Smooth muscle cell of the brain vasculature (primary cell): ENCODE measurements at regions not wholly inside any gene's neighbourhood (a gene's known extent, or its start where the extent isn't known, plus 50 kb on each side); places are given as distances from the start of the nearest gene placed in this dataset.
"Not testable (repeated sequence)": the region's sequence is repeated elsewhere in the genome, so short reads cannot be mapped to it uniquely, and the experiment has no call there.

Experiments
- DNase-seq: peaks from one replicate; pipeline ENCODE4 v3.0.0-alpha.2; 2012; ENCODE audit warnings: low read depth, low spot score

DNA sequence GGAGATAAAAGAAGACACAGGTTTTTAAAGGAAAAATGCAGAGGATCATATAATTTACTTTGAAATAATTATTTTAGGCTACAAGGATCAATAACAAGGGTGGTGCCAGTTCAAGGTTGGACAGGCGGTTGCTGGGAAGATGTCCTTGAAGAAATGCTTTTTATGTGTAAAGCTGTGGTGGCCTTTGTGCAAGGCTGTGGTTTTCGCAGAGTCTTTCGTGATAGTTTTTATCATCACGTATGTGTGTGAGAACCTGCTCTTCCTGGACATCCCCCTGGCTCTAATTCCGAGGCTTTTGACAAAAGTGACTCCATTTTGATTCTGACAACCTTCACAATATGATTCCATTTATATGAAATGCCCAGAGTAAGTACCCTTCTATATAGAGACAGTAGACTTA is 85.8 kb upstream of the COG2 start:
- no peak for DNase-seq

- DNase-seq: no peak
Measured at GRCh38 chr1:230555814-230556213, 86.5 kb upstream of the COG2 start.

DNA sequence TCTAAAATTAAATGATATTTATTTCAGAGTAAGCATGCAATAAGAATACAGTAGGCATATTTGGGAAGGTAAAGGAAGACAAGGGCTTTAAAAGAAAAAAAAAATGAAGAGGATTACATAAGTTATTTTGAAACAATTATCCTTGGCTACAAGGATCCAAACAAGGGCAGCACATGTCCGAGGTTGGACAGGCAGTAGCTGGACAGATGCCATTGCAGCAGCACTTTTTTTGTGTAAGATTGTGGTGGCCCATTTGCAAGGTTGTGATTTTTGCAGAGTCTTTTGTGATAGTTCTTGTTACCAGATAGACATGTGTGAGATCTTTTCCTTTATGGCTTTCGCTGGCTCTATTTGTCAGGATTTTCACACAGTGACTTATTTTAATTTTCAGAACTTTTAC is 89.4 kb upstream of the COG2 start:
- no peak for DNase-seq

DNA sequence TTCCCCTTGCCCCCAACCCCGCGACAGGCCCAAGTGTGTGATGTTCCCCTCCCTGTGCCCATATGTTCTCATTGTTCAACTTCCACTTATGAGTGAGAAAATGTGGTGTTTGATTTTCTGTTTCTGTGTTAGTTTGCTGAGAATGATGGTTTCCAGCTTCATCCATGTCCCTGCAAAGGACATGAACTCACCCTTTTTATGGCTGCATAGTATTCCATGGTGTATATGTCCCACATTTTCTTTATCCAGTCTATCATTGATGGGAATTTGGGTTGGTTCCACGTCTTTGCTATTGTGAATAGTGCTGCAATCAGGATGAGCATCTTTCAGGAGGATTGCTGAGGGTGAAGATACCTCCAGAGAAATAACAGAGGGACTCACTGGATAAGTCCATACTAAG is 91.3 kb upstream of the COG2 start:
- DNase-seq: not testable (repeated sequence)

- DNase-seq: no peak
Measured at GRCh38 chr1:230550428-230550827, 91.9 kb upstream of the COG2 start.

DNA sequence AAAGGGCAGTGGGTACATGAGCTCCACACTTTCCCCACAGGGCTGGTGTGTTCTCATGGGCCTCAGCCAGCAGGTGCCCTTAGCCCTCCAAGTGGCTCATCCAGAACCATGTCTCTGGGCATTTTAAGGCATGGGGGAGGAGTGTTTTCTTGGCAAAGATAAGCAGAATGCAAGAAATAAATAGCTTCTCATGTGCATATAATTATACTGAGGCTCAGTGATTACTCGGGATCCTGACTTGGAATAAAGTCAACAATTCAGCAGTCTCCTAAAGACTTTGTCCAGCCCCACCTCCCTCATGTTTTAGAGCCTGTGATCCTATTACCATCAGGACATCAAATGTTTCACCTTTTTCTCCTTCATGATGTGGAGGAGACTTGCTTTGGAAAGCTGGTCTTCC is 92.7 kb upstream of the COG2 start:
- no peak for DNase-seq

- DNase-seq: no peak
Measured at GRCh38 chr1:230548997-230549396, 93.3 kb upstream of the COG2 start.

GRCh38 chr1:230548357-230548756 is 93.9 kb upstream of the COG2 start:
- no peak for DNase-seq

DNA sequence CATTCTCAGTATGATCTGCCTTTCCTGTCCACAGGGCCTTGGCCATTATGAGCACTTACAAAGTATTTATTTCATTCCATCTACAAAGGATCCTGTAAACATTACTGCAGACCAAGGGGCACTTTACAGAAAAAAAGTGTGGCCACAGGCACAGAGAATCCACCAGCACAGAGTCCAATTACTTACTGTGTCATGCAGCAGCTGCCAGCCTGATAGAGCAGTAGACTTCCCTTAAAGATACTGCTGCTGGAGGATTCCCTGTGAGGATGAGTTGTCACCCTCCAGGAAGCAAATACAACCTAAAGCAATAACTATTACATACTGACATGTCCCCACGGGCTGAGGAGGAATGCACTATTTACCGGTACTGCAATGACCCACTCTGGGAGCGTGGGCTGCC is 97.1 kb upstream of the COG2 start:
- DNase-seq: no peak

- DNase-seq: no peak
Measured at GRCh38 chr1:230544758-230545157, 97.5 kb upstream of the COG2 start.

DNA sequence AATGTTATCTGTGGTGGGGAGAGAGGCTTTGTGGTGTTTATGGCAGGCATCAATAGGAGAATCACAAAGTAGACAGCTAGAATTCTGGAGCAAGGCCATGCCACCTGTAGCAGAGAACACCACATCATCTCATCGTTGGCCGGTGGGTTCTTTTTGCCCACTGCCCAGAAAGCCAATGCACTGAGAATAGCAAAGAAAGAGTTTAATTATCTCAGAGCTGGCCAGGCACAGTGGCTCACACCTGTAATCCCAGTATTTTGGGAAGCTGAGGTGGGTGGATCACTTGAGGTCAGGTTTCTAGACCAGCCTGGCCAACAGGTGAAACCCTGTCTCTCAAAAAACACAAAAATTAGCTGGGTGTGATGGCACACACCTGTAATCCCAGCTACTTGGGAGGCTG is 99.2 kb upstream of the COG2 start:
- DNase-seq: no peak

GRCh38 chr1:230542681-230543080 is 99.6 kb upstream of the COG2 start:
- no peak for DNase-seq

DNA sequence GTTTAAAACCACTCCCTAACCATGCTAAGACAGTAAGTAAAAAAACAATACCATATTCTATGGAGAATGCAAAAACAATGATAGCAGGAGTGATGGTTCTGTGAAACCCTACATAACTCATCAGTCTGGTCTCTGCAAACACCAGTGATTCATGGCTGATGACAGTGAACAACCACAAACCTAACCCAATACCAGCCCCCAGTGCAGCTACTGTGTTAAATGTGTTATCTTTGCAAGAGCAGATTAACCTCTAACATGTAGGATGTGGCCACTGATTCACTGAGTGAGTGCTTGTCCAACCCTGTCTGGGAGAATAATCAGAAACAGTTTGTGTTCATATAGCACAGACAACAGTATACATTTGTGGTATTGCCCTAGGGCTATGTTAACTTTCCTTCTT is 100.2 kb upstream of the COG2 start:
- DNase-seq: no peak

DNA sequence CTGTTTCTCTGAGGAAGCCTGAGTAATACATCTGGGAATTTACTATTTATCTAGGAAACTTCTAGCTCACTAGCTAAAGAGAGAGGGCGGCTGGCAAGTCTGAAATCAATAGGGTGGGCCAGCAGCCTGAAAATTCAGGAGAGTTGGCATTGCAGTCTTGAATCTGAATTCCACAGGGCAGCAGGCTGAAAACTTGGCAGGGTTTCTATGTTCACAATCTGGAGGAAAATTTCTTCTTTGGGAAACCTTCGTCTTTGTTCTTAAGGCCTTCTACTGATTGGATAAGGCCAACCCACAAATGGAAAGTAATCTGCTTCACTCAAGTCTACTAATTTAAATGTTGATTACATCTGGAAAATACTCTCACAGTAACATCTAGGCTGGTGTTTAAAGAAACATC is 101.0 kb upstream of the COG2 start:
- DNase-seq: no peak

GRCh38 chr1:230540421-230541155 is 101.7 kb upstream of the COG2 start:
- DNase-seq: no peak

DNA sequence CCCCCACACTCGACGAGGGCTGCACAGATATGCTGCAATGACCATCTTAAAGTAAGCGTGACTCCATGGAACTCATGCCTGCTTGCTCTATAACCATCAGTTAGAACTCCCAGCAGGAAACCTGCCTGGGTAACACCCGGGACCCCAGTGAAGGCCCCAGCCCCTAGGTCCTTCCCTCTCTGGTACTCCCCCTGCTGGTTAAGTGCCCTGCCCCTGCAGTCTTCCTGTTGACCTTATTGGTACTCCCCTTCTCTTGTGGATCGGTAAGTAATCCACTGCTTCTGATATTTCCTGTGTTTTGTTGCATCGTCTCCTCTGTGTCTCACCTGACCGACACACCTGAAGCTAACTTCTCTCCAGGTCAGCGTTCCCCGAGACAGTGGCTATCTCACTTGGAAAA is 104.8 kb upstream of the COG2 start:
- no peak for DNase-seq

GRCh38 chr1:230536641-230537155 is 105.6 kb upstream of the COG2 start:
- DNase-seq: no peak

- DNase-seq: no peak
Measured at GRCh38 chr1:230534224-230534623, 108.1 kb upstream of the COG2 start.

DNA sequence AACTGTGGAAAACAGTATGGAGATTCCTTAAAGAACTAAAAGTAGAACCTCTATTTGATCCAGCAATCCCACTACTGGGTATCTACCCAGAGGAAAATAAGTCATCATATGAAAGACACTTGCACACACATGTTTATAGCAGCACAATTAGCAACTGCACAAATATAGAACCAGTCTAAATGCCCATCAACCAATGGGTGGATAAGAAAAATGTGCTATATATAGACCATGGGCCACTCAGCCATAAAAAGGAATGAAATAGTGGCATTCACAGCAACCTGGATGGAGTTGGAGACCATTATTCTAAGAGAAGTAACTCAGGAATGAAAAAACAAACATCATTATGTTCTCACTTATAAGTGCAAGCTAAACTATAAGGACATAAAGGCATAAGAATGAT is 105.0 kb upstream of the PGBD5 start:
- DNase-seq: no peak

DNA sequence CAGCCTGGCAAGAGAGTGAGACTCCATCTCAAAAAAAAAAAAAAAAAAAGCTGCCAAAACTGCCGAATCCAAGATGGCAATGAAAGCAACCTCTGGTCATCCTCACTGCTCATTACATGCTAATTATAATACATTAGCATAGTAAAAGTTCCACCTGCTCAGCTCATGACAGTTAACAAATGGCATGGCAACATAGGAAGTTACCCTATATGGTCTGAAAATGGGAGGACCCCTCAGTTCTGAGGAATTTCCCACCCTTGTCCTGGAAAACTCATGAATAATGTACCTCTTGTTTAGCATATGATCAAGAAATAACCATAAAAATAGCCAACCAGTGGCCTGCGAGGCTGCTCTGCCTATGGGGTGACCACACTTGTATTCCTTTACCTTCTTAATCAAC is 93.1 kb upstream of the PGBD5 start:
- DNase-seq: no peak

DNA sequence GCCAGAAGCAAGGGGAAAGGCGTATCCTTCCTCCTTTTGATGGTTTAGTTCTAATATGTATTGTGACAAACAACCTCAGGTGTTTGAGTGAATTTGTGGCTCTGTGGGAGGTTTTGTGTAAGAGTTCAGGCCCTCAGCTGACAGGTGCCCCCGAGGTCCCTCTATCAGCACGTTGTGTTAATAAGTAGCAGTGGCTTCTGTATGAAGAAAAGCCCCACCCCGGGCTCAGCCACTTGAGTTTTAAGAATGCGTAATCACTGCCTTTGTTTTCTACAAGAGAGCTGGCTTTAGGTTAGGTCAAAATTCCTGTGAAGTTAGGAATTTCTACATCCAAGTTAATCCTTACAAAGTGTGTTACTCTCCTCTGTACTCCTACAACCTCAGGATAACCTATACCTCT is 92.4 kb upstream of the PGBD5 start:
- DNase-seq: no peak

DNA sequence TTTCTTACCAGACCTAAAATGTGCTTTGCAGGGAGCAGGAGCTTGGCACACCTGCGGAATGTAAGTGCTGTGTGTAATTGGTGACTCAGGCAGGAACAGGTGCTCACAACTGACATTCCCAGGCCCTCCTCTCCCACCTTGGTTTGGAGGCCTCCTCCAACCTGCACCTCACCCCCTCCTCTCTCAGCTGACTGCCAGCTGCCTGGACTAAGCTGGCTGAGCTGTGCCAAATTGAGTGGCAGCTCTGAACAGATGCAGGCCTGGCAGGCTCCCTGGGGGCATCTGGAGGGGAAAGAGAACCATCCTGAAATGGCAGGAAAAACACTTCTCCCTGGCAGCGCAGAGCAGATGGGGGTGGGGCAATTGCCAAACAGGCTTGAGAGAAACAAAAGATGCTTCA is 91.7 kb upstream of the PGBD5 start:
- no peak for DNase-seq

- no peak for DNase-seq
Measured at GRCh38 chr1:230517326-230517725, 91.2 kb upstream of the PGBD5 start.

GRCh38 chr1:230516889-230517288 is 90.8 kb upstream of the PGBD5 start:
- no peak for DNase-seq
